ENCODE measurements at regions not wholly inside any gene's neighbourhood (a gene's known extent, or its start where the extent isn't known, plus 50 kb on each side); places are given as distances from the start of the nearest gene placed in this dataset.

DNA sequence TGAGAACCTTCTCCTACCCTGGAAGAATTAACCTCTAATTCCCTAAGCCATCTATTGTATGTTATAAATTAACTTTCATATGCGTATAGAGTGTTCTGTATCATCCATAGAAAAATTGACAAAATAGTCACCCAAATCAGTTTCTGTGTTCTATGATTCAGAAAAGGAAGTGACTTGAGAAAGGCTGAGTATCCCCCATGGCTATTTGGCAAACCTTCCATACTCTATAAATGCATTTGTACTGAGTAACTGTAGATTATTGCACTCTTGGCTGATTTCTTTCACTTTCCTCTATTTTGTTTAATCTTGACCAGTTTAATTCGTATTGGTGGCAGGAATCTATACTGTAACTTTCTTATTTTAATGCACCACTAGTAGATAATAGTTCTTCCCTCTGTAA lies 182.2 kb downstream of the HTR7 start:
- ATAC-seq (no peak), DNase-seq (ENCODE audit: low read depth, low spot score) (no peak)
- in situ Hi-C loops (cut with HindIII; ENCODE audit: low pct_unique_long_range_greater_than_20kb, low sequenced_read_pairs), result no loop called here
- Histone ChIP-seq H3K36me3 (ENCODE audit: control insufficient read depth, insufficient read depth, low read length) (no peaks in the 10 kb centered on the region), H3K4me3 (ENCODE audit: low read depth in 2 of 2, low read length in 2 of 2) (no peak overlapping the region), H3K9me3 (ENCODE audit: control insufficient read depth, insufficient read depth, low read depth, low read length) (no peaks in the 10 kb centered on the region), H3K27ac (ENCODE audit: low read length) (no peak overlapping the region), H3K4me1 (ENCODE audit: control insufficient read depth, insufficient read depth, low read length) (no peaks in the 10 kb centered on the region), H3K27me3 (ENCODE audit: control insufficient read depth, insufficient read depth, low read length) (no peaks in the 10 kb centered on the region)
- no TSS peak for BruUV-seq (replicated peaks)
- CTCF ChIA-PET, result no interaction called here
- intact Hi-C loops (cut with micrococcal nuclease; ENCODE audit: unreplicated experiment), result no loop called here
- TF ChIP-seq TCF7L2 (IDR thresholded peaks at IDR 0.05; ENCODE audit: low read depth, low read length) (no peak), SIN3A (IDR thresholded peaks at IDR 0.05; ENCODE audit: borderline replicate concordance, insufficient read depth, low read depth, low read length) (no peak), POLR2AphosphoS5 (IDR thresholded peaks at IDR 0.05; ENCODE audit: low read depth, low read length) (no peak)
- TF ChIP-seq, protein P1, sequence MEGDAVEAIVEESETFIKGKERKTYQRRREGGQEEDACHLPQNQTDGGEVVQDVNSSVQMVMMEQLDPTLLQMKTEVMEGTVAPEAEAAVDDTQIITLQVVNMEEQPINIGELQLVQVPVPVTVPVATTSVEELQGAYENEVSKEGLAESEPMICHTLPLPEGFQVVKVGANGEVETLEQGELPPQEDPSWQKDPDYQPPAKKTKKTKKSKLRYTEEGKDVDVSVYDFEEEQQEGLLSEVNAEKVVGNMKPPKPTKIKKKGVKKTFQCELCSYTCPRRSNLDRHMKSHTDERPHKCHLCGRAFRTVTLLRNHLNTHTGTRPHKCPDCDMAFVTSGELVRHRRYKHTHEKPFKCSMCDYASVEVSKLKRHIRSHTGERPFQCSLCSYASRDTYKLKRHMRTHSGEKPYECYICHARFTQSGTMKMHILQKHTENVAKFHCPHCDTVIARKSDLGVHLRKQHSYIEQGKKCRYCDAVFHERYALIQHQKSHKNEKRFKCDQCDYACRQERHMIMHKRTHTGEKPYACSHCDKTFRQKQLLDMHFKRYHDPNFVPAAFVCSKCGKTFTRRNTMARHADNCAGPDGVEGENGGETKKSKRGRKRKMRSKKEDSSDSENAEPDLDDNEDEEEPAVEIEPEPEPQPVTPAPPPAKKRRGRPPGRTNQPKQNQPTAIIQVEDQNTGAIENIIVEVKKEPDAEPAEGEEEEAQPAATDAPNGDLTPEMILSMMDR (IDR thresholded peaks at IDR 0.05), result no peak
- TF ChIP-seq, protein P2, sequence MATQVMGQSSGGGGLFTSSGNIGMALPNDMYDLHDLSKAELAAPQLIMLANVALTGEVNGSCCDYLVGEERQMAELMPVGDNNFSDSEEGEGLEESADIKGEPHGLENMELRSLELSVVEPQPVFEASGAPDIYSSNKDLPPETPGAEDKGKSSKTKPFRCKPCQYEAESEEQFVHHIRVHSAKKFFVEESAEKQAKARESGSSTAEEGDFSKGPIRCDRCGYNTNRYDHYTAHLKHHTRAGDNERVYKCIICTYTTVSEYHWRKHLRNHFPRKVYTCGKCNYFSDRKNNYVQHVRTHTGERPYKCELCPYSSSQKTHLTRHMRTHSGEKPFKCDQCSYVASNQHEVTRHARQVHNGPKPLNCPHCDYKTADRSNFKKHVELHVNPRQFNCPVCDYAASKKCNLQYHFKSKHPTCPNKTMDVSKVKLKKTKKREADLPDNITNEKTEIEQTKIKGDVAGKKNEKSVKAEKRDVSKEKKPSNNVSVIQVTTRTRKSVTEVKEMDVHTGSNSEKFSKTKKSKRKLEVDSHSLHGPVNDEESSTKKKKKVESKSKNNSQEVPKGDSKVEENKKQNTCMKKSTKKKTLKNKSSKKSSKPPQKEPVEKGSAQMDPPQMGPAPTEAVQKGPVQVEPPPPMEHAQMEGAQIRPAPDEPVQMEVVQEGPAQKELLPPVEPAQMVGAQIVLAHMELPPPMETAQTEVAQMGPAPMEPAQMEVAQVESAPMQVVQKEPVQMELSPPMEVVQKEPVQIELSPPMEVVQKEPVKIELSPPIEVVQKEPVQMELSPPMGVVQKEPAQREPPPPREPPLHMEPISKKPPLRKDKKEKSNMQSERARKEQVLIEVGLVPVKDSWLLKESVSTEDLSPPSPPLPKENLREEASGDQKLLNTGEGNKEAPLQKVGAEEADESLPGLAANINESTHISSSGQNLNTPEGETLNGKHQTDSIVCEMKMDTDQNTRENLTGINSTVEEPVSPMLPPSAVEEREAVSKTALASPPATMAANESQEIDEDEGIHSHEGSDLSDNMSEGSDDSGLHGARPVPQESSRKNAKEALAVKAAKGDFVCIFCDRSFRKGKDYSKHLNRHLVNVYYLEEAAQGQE (IDR thresholded peaks at IDR 0.05; ENCODE audit: insufficient read depth in 1 of 2, low read depth in 2 of 2, low read length in 1 of 2), result no peak
- POLR2A ChIA-PET, result no interaction called here

All from Panc1 (cell line).